K562 (cell line): ENCODE measurements at regions not wholly inside any gene's neighbourhood (a gene's known extent, or its start where the extent isn't known, plus 50 kb on each side); places are given as distances from the start of the nearest gene placed in this dataset.

ENCODE experiments used
- ATAC-seq: fragments of 200-7000 bp; cut with Tn5 transposase; 3 replicates; pipeline ENCODE4 v1.9.1; 2020; ENCODE audit warnings: moderate library complexity
- BruUV-seq: library from RNA; stranded (reverse); fragments of 400-500 nt; replicated peaks from 2 replicates; lab custom pipeline; 2021; lab: Mats Ljungman, UMichigan
- CTCF ChIA-PET: fragments of 300-600 bp; formaldehyde crosslinking; extraction: SDS; loops from one replicate; lab custom pipeline; 2021; ENCODE audit warnings: low intra/inter-chr PET ratio; lab: Yijun Ruan, JAX
- POLR2A ChIA-PET: fragments of 300-600, 350-650 bp; sonication (Branson Sonifier 250); formaldehyde crosslinking; extraction: SDS; loops from one replicate; lab custom pipeline; 2021; ENCODE audit warnings: antibody characterized with exemption, inconsistent platforms; lab: Yijun Ruan, JAX
- DNase-seq, 4 experiments: peaks; one replicate each; pipeline versions ENCODE4 v3.0.0 to v3.0.0-alpha.2; 2011 to 2018; ENCODE audit warnings: low spot score in 3 of 4, mixed read lengths in 3 of 4; ENCODE audit errors: extremely low read depth in 1 of 4
- FAIRE-seq: peaks from 2 replicates; lab custom pipeline; 2011; peaks lifted over from hg19 to GRCh38; lab: Jason Lieb, UNC
- H2AFZ ChIP-seq: 2 replicates; pipeline ENCODE4 v1.6.0; 2011; ENCODE audit warnings: low read depth, low read length, control low read depth, inconsistent platforms
- H3K27ac ChIP-seq: fragments of 200-600 bp; 3 replicates; pipeline ENCODE4 v1.8.0; 2011; ENCODE audit warnings: low read depth, mild to moderate bottlenecking, control low read depth, inconsistent platforms, low read length, moderate library complexity, mixed read lengths; ENCODE audit errors: extremely low read depth
- H3K27me3 ChIP-seq, 2 experiments: fragments of 300-600 bp in 1 of 2; 2 replicates in 1 of 2; 3 replicates in 1 of 2; pipeline versions ENCODE4 v1.6.0 to v1.8.0; 2011; ENCODE audit warnings: inconsistent platforms in 2 of 2, low read length in 2 of 2, mild to moderate bottlenecking in 1 of 2, mixed read lengths in 1 of 2, moderate library complexity in 1 of 2; ENCODE audit not compliant: control insufficient read depth in 2 of 2, insufficient read depth in 2 of 2
- H3K36me3 ChIP-seq: fragments of 300-600 bp; 3 replicates; pipeline ENCODE4 v1.8.0; 2011; ENCODE audit warnings: mild to moderate bottlenecking, low read length, inconsistent platforms; ENCODE audit not compliant: control insufficient read depth, insufficient read depth
- H3K4me1 ChIP-seq, 2 experiments: fragments of 200-600 bp in 1 of 2; replicated peaks in 1 of 2; 2 replicates in 1 of 2; 3 replicates in 1 of 2; pipeline versions ENCODE4 v1.5.1 to v1.8.0; 2011; ENCODE audit warnings: inconsistent platforms in 2 of 2, low read length in 2 of 2, mild to moderate bottlenecking in 1 of 2, mixed read lengths in 1 of 2, moderate library complexity in 1 of 2; ENCODE audit not compliant: control insufficient read depth in 2 of 2, insufficient read depth in 2 of 2
- H3K4me2 ChIP-seq: 2 replicates; pipeline ENCODE4 v1.6.1; 2011; ENCODE audit warnings: low read length, control low read depth, inconsistent platforms, mixed read lengths; ENCODE audit not compliant: insufficient read depth
- H3K4me3 ChIP-seq: fragments of 200-600 bp; sonication (generic), shearing (Covaris generic); 2 replicates; pipeline ENCODE4 v1.5.1; 2016; ENCODE audit warnings: control low read depth, inconsistent platforms
- H3K79me2 ChIP-seq: fragments of 200-600 bp; 3 replicates; pipeline ENCODE4 v1.8.0; 2011; ENCODE audit warnings: low read length, inconsistent platforms; ENCODE audit not compliant: control insufficient read depth, insufficient read depth
- H3K9ac ChIP-seq, 2 experiments: 2 replicates each; pipeline versions ENCODE4 v1.6.0 to v1.6.1; 2011; ENCODE audit warnings: low read depth in 2 of 2, low read length in 2 of 2, control low read depth in 1 of 2, inconsistent platforms in 1 of 2, mild to moderate bottlenecking in 1 of 2, mixed read lengths in 1 of 2; ENCODE audit not compliant: insufficient read depth in 1 of 2
- H3K9me1 ChIP-seq: one replicate; pipeline ENCODE4 v1.6.0; 2011; ENCODE audit warnings: inconsistent platforms, mild to moderate bottlenecking, low read length, moderate library complexity; ENCODE audit not compliant: control insufficient read depth, insufficient read depth
- H3K9me3 ChIP-seq: replicated peaks from 2 replicates; pipeline ENCODE4 v1.5.1; 2011; ENCODE audit warnings: low read depth, low read length, inconsistent platforms; ENCODE audit not compliant: control insufficient read depth, insufficient read depth
- H4K20me1 ChIP-seq: replicated peaks from 2 replicates; pipeline ENCODE4 v1.6.1; 2011; ENCODE audit warnings: low read length, inconsistent platforms, mixed read lengths; ENCODE audit not compliant: control insufficient read depth, insufficient read depth
- PTTG1 ChIP-seq: fragments of 450-650 bp; IDR thresholded peaks from 2 replicates; pipeline ENCODE4 v1.6.1; 2016; ENCODE audit warnings: low read depth, mild to moderate bottlenecking, missing genetic modification characterization, missing compliant biosample characterization
- TOE1 ChIP-seq, 2 experiments: fragments of 450-650 bp in 1 of 2; sonication (generic) in 1 of 2; formaldehyde crosslinking in 1 of 2; IDR thresholded peaks; 2 replicates each; pipeline versions ENCODE4 v1.7.1 to v1.8.0; 2016 to 2022; ENCODE audit warnings: borderline replicate concordance in 2 of 2, mild to moderate bottlenecking in 2 of 2, antibody characterized with exemption in 1 of 2, inconsistent platforms in 1 of 2, low read depth in 1 of 2, missing genetic modification reagents in 1 of 2, moderate library complexity in 1 of 2
- ZNF316 ChIP-seq: fragments of 450-650 bp; IDR thresholded peaks from 2 replicates; pipeline ENCODE4 v1.6.1; 2016
- ZNF778 ChIP-seq: fragments of 450-650 bp; formaldehyde crosslinking; IDR thresholded peaks from 2 replicates; pipeline ENCODE4 v1.4.0; 2020; ENCODE audit warnings: mild to moderate bottlenecking, moderate library complexity
- WGBS: fragments of 100-300 bp; shearing (Covaris generic); methylation state at CpG from one replicate; pipeline ENCODE4 v1.1.6; 2016; ENCODE audit warnings: low coverage, mixed read lengths; ENCODE audit not compliant: insufficient coverage; ENCODE audit errors: missing lambda C conversion rate; 5-methylcytosine and 5-hydroxymethylcytosine counted together
- in situ Hi-C: fragments of 300-500 bp; cut with MboI; formaldehyde crosslinking; loops from 4 replicates; pipeline ENCODE4 v1.15.0; 2018; ENCODE audit warnings: inconsistent platforms, mixed read lengths
- intact Hi-C: fragments of 100-400 bp; cut with micrococcal nuclease; formaldehyde crosslinking; loops from 2 replicates; pipeline ENCODE4 v1.14.2; 2022
- TF ChIP-seq, protein P1 (sequence below): IDR thresholded peaks from 2 replicates; pipeline ENCODE4 v1.6.1; 2016; ENCODE audit warnings: missing genetic modification characterization, missing compliant biosample characterization

DNA sequence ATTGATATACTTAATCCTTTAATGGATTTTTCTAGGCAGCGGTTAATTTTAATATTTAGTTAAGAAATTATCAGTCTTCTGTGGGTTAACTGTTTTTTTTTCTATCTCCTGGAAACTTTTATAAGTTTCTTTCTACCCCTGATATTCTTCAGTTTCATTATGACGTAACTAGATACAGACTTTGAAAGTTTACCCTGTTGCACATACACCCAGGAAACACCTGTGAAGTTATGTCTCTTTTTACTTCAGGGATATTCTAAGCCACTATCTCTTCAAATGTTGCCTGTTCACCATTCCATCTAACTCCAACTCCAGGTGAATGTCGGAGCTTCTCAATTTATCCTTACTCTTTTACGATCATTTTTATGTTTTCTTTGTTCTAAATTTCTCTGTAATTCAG lies 329.0 kb downstream of the ICE1 start:
- ChIA-PET POLR2A (no interaction called here), CTCF (no interaction called here)
- Histone ChIP-seq H3K9ac (no peak overlapping the region), H3K79me2 (no peaks in the 10 kb centered on the region), H3K9me1 (no peaks in the 10 kb centered on the region), H3K9me3 (no peaks in the 10 kb centered on the region), H3K36me3 (no peaks in the 10 kb centered on the region), H2AFZ (no peak overlapping the region), H3K27me3 (peaks cover 0 to 3% of the 10 kb centered on the region in 2 experiments; a peak in 1 of 5 replicates), H3K27ac (no peak overlapping the region), H3K4me2 (no peak overlapping the region), H4K20me1 (no peaks in the 10 kb centered on the region), H3K4me1 (no peaks in the 10 kb centered on the region), H3K4me3 (no peak overlapping the region)
- WGBS: 0% methylated on average over 4 of the region's 4 CpGs
- intact Hi-C loops: no loop called here
- TF ChIP-seq ZNF316: no peak
- no peak for TF ChIP-seq PTTG1 (tag)
- TF ChIP-seq ZNF778 (CRISPR knock-in tag): no peak
- no peak for ATAC-seq
- no peak for FAIRE-seq
- BruUV-seq: no TSS peak
- in situ Hi-C loops: no loop called here
- no peak for DNase-seq

DNA sequence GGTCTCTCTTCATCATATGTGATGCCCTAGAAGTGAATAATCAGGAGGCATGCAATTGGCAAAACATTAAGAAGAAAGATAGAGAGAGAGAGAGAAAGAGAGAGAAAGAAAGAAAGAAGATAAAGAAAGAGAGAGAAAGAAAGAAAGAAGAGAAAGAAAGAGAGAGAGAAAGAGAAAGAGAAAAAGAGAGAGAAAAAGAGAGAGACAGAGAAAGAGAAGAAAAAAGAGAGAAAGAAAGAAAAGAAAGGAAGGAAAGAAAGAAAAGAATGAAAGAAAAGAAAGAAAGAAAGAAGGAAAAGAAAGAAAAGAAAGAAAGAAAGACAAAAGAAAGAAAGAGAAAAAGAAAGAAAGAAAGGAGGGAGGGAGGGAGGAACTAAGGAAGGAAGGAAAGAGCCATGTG lies 318.9 kb downstream of the ICE1 start:
- Histone ChIP-seq H2AFZ (no peak overlapping the region), H3K4me3 (no peak overlapping the region), H3K79me2 (no peaks in the 10 kb centered on the region), H3K4me2 (no peak overlapping the region), H3K36me3 (no peaks in the 10 kb centered on the region), H3K4me1 (no peaks in the 10 kb centered on the region), H3K9me3 (peaks cover 4% of the 10 kb centered on the region; the same call in 1 of the 2 replicates), H3K9me1 (no peaks in the 10 kb centered on the region), H3K27ac (no peak overlapping the region), H3K9ac (no peak overlapping the region), H4K20me1 (no peaks in the 10 kb centered on the region), H3K27me3 (no peaks in the 10 kb centered on the region)
- CTCF ChIA-PET: no interaction called here
- BruUV-seq: no TSS peak
- POLR2A ChIA-PET: no interaction called here
- DNase-seq (no peak), ATAC-seq (no peak), FAIRE-seq (no peak)
- intact Hi-C loops (no loop called here), in situ Hi-C loops (no loop called here)
- TF ChIP-seq, protein P1, sequence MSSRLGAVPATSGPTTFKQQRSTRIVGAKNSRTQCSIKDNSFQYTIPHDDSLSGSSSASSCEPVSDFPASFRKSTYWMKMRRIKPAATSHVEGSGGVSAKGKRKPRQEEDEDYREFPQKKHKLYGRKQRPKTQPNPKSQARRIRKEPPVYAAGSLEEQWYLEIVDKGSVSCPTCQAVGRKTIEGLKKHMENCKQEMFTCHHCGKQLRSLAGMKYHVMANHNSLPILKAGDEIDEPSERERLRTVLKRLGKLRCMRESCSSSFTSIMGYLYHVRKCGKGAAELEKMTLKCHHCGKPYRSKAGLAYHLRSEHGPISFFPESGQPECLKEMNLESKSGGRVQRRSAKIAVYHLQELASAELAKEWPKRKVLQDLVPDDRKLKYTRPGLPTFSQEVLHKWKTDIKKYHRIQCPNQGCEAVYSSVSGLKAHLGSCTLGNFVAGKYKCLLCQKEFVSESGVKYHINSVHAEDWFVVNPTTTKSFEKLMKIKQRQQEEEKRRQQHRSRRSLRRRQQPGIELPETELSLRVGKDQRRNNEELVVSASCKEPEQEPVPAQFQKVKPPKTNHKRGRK (tag): peak; percentile 80
- TF ChIP-seq TOE1 (IDR thresholded peaks at IDR 0.05; ENCODE audit: borderline replicate concordance): no peak
- no peak for TF ChIP-seq TOE1 (CRISPR knock-in tag; IDR thresholded peaks at IDR 0.05; ENCODE audit: borderline replicate concordance, low read depth)
